NCI-H1436 (cell line): ENCODE measurements at regions not wholly inside any gene's neighbourhood (a gene's known extent, or its start where the extent isn't known, plus 50 kb on each side); places are given as distances from the start of the nearest gene placed in this dataset.
"Not testable (repeated sequence)": the region's sequence is repeated elsewhere in the genome, so short reads cannot be mapped to it uniquely, and the experiment has no call there.

ENCODE experiments used
- DNase-seq: peaks from one replicate; lab custom pipeline; 2025; lab: John Stamatoyannopoulos, UW

GRCh38 chr7:109632890-109633289, 1063.2 kb downstream of the DNAJB9 start:
- not testable (repeated sequence) for DNase-seq

DNA sequence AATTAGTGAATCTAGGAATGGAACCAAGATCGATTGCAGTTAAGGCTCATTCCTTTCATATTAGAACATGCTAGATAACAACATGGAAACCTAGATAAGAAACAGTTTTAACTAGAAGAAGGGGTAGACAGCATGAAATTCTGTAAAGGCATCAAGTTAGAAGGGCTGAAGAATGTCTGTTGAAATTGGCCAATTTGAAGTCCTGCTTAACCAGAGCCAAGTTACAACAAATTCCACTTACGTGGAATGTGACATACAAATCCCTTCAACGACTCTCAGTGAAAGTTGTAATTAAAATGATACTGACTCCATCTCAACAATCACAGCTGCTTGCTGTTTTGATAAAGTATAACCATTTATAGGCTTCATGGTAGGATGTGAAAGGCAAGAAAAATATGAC, 1065.7 kb downstream of the DNAJB9 start:
- no peak for DNase-seq

GRCh38 chr7:109637428-109637990, 1067.8 kb downstream of the DNAJB9 start:
- no peak for DNase-seq

- no peak for DNase-seq
These were observed 1068.6 kb downstream of the DNAJB9 start for GRCh38 chr7:109638321-109638720.

- DNase-seq: no peak
These were observed 1069.9 kb downstream of the DNAJB9 start for GRCh38 chr7:109639561-109639960.

DNA sequence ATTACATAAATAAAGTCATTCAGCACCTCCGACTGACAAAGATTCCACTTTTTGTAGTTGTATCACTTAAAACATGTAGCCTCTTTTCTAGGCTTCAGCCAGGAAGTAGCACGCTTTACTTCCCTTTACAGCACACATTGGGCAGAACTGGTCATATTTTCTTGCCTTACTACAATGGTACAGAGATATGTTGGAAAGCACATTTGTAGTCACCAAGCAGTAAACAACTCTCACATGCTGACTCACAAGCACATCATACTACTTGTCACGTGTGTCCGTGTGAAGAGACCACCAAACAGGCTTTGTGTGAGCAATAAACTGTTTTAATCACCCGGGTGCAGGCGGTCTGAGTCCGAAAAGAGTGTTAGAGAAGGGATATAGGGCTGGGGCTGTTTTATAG, 1071.8 kb downstream of the DNAJB9 start:
- DNase-seq: no peak

DNA sequence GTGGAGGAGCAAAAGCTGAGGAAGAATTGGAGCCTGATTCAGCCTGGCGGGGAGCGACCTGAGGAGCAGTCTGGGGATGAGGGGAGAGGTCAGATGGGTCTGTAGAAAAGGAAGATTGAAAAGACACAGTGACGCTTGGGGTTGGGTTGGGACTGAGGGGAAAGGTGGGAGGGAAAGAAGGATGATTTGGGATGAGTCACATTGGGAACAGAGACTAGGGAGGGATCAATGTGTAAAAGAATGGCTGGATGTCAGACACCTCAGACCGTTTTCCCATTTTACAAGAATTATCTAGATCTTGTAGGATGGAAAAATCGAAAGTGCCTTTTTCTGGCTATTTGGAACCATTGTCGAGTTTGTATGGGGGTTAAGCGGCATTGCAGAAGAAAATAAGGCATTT, 1076.5 kb downstream of the DNAJB9 start:
- DNase-seq: no peak

DNA sequence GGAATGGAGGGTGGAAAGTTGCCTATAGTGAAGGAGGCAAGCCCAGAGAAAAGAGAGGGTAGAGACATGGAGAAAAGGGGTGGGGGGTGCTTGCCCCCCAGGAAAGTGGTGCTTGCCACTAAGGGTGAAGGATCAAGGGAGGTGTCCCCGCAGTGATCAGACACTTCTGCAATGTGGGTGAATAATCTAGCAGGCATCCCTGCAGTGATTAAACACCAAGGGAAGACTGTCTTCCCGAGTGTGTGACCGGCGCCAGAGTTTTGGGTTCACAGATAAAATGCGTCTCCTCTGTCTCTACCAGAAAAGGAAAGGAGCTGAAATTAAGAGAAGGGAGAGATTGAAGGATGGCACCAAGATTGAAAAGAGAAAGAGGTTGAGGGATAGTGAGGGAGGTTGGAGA, 1076.9 kb downstream of the DNAJB9 start:
- DNase-seq: not testable (repeated sequence)

DNA sequence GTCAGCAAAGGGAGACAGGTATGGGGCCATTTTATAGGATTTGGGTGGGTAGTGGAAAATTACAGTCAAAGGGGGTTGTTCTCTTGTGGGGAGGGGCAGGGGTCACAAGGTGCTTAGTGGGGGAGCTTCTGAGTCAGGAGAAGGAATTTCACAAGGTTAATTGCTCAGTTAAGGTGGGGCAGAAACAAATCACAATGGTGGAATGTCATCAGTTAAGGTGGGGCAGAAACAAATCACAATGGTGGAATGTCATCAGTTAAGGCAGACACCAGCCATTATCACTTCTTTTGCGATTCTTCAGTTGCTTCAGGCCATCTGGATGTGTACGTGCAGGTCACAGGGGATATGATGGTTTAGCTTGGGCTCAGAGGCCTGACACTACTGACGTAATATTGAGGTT, 1077.6 kb downstream of the DNAJB9 start:
- not testable (repeated sequence) for DNase-seq

DNA sequence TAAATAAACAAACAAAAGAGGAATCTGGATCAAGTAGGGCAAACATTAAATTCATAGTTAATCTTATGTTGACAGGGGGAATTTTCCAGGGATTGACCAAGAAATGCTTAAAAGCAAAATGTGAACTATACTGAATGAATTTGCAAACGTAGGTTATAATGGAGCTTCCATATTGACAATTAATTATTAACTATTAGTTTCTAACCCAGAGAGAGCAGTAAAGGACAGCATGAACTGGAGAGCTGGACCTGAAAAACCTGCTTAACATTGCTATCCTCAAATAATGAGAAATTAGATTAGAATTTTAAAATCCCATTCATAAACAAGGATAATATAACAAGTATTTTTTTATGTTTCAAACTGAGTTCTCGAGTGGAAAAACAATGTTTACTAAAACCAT, 1089.6 kb downstream of the DNAJB9 start:
- DNase-seq: no peak

- DNase-seq: no peak
These were observed 1090.7 kb downstream of the DNAJB9 start for GRCh38 chr7:109660401-109660800.

DNA sequence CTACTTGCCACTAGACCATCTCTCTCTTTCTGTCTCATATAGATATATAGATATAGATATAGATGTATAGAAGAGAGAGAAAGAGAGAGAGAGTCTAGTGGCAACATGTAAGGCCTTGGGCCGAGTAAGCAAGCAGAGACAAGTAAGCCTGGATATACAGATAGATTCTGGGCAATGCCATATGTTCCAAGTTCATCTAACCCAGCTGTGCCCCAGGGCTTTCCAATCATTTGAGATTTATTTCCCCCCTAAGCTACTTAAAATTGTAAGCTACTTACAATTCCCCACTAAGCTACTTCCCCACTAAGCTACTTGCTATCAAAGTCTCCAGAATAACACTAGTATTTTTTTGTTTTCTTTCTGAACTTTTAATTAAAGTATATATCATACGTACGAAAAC, 1094.1 kb downstream of the DNAJB9 start:
- DNase-seq: no peak

DNA sequence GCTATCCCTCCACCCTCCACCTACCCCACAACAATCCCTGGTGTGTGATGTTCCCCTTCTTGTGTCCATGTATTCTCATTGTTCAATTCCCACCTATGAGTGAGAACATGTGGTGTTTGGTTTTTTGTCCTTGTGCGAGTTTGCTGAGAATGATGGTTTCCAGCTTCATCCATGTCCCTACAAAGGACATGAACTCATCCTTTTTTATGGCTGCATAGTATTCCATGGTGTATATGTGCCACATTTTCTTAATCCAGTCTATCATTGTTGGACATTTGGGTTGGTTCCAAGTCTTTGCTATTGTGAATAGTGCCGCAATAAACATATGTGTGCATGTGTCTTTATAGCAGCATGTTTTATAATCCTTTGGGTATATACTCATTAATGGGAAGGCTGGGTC, 1117.6 kb downstream of the DNAJB9 start:
- DNase-seq: not testable (repeated sequence)

DNA sequence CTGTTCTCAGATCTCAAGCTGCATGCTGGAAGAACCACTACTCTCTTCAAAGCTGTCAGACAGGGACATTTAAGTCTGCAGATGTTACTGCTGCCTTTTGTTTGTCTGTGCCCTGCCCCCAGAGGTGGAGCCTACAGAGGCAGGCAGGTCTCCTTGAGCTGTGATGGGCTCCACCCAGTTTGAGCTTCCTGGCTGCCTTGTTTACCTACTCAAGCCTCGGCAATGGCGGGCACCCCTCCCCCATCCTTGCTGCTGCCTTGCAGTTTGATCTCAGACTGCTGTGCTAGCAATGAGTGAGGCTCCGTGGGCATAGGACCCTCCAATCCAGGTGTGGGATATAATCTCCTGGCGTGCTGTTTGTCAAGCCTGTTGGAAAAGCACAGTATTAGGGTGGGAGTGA, 1122.9 kb downstream of the DNAJB9 start:
- DNase-seq: not testable (repeated sequence)

DNA sequence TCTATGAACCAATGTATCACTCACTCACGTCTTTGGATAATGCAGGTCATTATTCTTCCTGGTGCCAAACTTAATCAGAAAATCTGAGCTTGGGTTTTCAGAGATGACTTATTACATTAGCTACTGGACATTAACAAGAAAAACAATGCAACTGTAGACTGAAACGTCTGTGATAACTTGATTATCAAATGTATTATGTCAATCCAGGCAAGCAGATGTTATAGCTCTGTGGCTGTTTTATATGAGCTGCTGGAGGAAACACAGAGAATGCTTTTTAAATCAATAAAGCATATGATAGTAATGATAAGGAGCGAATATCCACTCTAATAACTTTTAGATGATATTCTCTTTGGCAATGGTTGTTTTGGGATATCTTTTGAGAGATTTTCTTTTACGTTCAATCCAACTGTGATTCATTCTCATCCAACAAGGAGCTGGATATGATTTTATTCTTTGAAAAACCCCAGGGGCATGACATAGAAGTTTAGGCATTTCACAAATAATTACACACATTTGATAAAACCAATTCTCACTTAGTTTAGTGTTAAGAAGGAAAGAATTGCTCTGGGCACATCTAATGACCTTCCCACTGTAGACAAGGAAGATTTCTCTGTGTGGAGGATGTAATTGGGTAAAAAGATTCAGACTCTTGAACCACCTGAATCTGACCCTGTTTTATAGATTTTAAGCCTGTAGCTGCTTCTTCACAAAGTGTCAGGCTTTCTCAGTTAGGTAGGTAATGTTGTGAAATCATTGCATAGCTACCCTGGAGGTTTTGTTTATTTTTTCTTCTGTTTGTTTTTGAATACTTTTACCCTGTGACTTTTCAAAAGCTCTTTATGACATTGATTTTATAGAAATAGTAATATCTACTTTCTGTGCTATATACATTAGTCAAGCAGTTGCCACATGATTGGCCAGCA, 1124.7 kb downstream of the DNAJB9 start:
- DNase-seq: no peak

- DNase-seq: no peak
These were observed 1125.7 kb downstream of the DNAJB9 start for GRCh38 chr7:109695419-109695818.

DNA sequence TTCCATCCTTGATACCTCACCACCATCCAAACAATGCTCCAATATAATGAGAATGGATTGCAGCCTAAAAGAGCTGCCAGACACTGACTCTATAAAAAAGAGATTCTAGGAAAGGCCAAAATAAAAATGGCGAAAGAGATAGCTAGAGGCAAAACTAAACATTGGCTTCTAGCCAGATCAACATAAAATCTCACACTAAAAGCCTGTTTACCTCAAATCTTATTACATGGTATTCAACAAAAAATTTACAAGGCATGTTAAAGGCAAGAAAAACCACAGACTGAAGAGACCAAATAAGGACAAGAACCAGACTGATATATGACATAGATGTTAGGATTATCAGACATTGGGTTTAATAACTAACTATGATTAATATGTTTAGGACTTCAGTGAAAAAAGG, 1127.0 kb downstream of the DNAJB9 start:
- DNase-seq: no peak

DNA sequence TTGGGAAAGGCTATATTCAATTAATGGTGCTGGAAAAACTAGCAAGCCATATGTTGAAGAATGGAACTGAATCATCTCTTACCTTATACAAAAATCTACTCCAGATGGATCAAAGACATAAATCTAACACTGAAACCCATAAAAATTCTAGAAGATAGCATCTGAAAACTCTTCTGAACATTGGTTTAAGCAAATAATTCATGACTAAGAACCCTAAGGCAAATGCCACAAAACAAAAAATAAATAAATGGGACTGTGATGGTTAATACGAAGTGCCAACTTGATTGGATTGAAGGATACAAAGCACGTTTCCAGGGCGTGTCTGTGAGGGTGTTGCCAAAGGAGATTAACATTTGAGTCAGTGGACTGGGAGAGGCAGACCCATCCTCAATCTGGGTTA, 1130.0 kb downstream of the DNAJB9 start:
- DNase-seq: no peak

DNA sequence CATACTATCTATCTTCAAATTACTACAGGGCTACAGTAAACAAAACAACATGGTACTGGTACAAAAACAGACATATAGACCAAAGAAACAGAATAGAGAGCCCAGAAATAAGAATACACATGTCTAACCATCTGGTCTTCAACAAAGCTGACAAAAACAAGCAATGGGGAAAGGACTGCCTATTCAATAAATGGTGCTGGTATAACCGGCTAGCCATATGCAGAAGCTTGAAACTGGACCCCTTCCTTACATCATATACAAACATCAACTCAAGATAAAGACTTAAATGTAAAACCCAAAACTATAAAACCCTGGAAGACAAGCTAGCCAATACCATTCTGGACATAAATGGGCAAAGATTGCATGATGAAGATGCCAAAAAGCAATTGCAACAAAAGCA, 1143.7 kb downstream of the DNAJB9 start:
- DNase-seq: no peak

- DNase-seq: not testable (repeated sequence)
These were observed 1149.7 kb downstream of the DNAJB9 start for GRCh38 chr7:109719359-109719758.

GRCh38 chr7:109734601-109735000, 1164.9 kb downstream of the DNAJB9 start:
- DNase-seq: no peak

- DNase-seq: no peak
These were observed 1166.2 kb downstream of the DNAJB9 start for GRCh38 chr7:109735881-109736280.

- DNase-seq: no peak
These were observed 1176.2 kb downstream of the DNAJB9 start for GRCh38 chr7:109745677-109746410.
